SW480 (cell line): ENCODE measurements at regions not wholly inside any gene's neighbourhood (a gene's known extent, or its start where the extent isn't known, plus 50 kb on each side); places are given as distances from the start of the nearest gene placed in this dataset.

ENCODE experiments used
- DNase-seq: peaks from one replicate; pipeline ENCODE4 v3.0.0-alpha.2; 2016; ENCODE audit warnings: low spot score

GRCh38 chr11:111194860-111195568 lies 50.5 kb upstream of the POU2AF2 start:
- no peak for DNase-seq

- peak; percentile 5 for DNase-seq
Observed at GRCh38 chr11:111193924-111194490, 51.5 kb upstream of the POU2AF2 start.

- no peak for DNase-seq
Observed at GRCh38 chr11:111189466-111189865, 56.1 kb upstream of the POU2AF2 start.

- peak; percentile 11 for DNase-seq
Observed at GRCh38 chr11:111186308-111186915, 59.1 kb upstream of the POU2AF2 start.

- DNase-seq = no peak
Observed at GRCh38 chr11:111185266-111185665, 60.3 kb upstream of the POU2AF2 start.

GRCh38 chr11:111183706-111184105 lies 61.8 kb upstream of the POU2AF2 start:
- DNase-seq = no peak

- DNase-seq = no peak
Observed at GRCh38 chr11:111179184-111179910, 66.2 kb upstream of the POU2AF2 start.

GRCh38 chr11:111177037-111177871 lies 68.3 kb upstream of the POU2AF2 start:
- no peak for DNase-seq

- DNase-seq = no peak
Observed at GRCh38 chr11:111176603-111177002, 68.9 kb upstream of the POU2AF2 start.

GRCh38 chr11:111173221-111173620 lies 72.3 kb upstream of the POU2AF2 start:
- DNase-seq = no peak

GRCh38 chr11:111172321-111172862 lies 73.1 kb upstream of the POU2AF2 start:
- no peak for DNase-seq

- no peak for DNase-seq
Observed at GRCh38 chr11:111170761-111171379, 74.7 kb upstream of the POU2AF2 start.

- no peak for DNase-seq
Observed at GRCh38 chr11:111169367-111169766, 76.2 kb upstream of the POU2AF2 start.

GRCh38 chr11:111168871-111169270 lies 76.7 kb upstream of the POU2AF2 start:
- no peak for DNase-seq

GRCh38 chr11:111167666-111168065 lies 77.9 kb upstream of the POU2AF2 start:
- DNase-seq = no peak

- no peak for DNase-seq
Observed at GRCh38 chr11:111166598-111166997, 78.9 kb upstream of the POU2AF2 start.

- DNase-seq = no peak
Observed at GRCh38 chr11:111162305-111162704, 83.2 kb upstream of the POU2AF2 start.

- DNase-seq = no peak
Observed at GRCh38 chr11:111157571-111157970, 88.0 kb upstream of the POU2AF2 start.

- DNase-seq = no peak
Observed at GRCh38 chr11:111155021-111155420, 90.5 kb upstream of the POU2AF2 start.

- DNase-seq = no peak
Observed at GRCh38 chr11:111153194-111153593, 92.3 kb upstream of the POU2AF2 start.

GRCh38 chr11:111148953-111149352 lies 96.6 kb upstream of the POU2AF2 start:
- DNase-seq = no peak
